H54 (cell line): ENCODE measurements at regions not wholly inside any gene's neighbourhood (a gene's known extent, or its start where the extent isn't known, plus 50 kb on each side); places are given as distances from the start of the nearest gene placed in this dataset.

ENCODE experiments used
- DNase-seq: peaks from one replicate; pipeline ENCODE4 v3.0.0; 2011; ENCODE audit warnings: low spot score, mixed read lengths; ENCODE audit not compliant: insufficient read length
- FAIRE-seq: peaks from 3 replicates; lab custom pipeline; 2011; peaks lifted over from hg19 to GRCh38; lab: Jason Lieb, UNC
- POLR2A ChIP-seq: IDR thresholded peaks from 2 replicates; pipeline ENCODE4 v1.6.1; 2011; ENCODE audit warnings: low read depth, mild to moderate bottlenecking, low read length

DNA sequence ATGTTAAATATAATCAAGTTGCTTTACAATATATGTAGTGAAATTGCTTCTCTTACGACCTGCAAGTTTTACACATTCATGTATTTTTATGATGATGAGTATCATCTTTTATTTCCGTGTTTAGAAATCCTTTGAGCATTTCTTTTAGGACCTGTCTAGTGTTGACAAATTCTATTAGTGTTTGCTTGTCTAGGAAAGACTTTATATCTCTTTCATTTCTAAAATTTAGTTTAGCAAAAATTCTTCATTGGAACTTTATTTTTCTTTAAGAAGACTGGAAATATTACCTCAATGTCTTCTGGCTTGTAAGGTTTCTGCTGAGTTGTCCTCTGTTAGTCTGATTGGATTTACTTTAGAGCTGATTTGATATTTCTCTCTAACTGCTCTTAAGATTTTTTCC is 920.9 kb upstream of the CTNND2 start:
- DNase-seq, result no peak
- FAIRE-seq, result no peak
- TF ChIP-seq POLR2A, result no peak

DNA sequence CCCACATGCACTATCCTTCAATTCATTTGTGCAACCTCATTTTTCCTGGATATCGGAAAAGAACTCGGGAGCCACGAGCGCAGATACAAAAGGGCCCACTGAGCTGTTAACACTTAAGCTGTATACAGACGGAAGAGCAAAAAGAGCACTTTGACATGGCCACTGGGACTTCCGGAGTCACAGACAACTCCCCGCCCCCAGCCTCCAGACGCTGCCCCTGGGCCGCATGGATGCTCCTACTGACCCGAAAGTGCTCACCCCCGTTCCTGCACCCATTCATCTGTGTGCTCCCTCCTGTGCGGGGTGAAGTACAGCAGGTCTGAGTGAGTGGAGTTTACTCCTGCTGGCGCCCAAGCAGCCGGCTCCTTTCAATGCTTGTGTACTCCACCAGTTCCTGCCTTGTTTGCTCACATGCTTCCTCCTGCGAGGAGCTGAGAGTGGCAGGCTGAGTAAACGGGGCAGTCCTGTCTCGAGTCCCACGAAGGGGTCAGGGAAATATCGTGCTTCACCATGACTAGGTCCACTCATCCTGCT is 901.0 kb upstream of the CTNND2 start:
- TF ChIP-seq POLR2A, result no peak
- no peak for FAIRE-seq
- DNase-seq, result no peak

- DNase-seq, result no peak
- FAIRE-seq, result no peak
- no peak for TF ChIP-seq POLR2A
Observed at GRCh38 chr5:12799165-12799564, 894.9 kb upstream of the CTNND2 start.

GRCh38 chr5:12795333-12795663 is 891.1 kb upstream of the CTNND2 start:
- DNase-seq (no peak), FAIRE-seq (no peak)
- no peak for TF ChIP-seq POLR2A

DNA sequence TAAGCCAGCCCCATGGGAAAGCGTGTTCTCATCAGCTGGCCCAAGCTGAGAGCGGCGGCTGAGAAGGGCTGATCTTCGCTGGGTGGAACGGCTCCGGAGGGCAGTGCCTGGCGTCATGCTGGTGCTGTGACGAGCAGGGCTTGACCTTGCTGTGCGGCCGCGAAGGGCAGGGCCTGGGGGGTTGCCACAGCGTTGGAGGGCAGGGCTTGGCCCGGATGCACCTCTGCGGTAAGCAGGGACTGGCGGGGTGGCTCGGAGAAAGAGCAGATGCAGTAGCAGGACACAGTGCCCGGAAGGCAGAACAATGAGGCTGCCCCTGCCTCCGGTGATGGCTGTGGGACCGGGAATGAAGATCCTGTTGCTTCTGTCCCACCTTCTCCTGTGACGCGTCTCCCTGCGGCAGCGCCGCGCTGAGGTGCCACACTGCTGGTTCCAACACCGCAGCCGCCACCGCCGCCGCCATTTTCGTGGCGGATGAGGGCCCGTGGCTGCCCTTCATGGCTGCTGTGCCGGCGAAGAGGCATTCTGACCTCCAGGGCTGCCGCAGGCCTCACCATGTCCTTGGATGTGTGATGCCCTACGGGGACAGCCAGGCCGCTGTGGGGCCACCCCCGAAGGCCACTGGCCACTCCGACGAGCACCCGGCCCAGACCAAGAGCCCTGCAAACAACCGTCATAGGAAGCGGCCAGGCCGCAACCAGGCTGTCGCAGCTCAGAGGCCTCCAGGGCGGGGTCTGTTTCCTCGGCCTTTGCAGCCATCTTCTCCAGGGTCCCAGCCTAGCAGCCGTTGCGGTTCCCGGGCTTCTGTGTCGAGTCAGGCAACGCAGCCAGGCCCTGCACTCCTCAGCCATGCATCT is 890.5 kb upstream of the CTNND2 start:
- DNase-seq, result no peak
- FAIRE-seq, result no peak
- TF ChIP-seq POLR2A, result no peak

DNA sequence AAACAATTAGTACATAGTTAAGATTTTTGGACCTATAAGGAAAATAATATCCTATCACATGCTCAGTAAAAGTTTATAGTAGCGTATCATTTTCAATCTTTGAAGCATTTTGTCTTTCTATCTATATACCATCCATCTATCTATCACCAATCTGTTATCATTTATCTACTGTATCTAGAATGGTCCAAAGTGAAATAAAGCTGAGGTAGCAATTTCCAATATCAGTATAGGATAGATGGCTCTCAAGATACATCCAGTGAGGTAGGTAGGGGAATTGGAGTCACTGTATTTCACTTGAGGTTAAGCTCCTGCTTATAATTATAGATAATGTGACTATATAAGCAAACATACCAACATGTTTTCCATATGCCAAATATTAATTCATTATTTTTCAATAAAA is 889.1 kb upstream of the CTNND2 start:
- no peak for TF ChIP-seq POLR2A
- no peak for FAIRE-seq

GRCh38 chr5:12780536-12780935 is 876.3 kb upstream of the CTNND2 start:
- no peak for TF ChIP-seq POLR2A
- DNase-seq (no peak), FAIRE-seq (no peak)

More for the DNA sequence above, 889.1 kb upstream of the CTNND2 start:
- DNase-seq, result no peak

- no peak for DNase-seq
- TF ChIP-seq POLR2A, result no peak
- FAIRE-seq, result no peak
Observed at GRCh38 chr5:12777342-12777741, 873.1 kb upstream of the CTNND2 start.

DNA sequence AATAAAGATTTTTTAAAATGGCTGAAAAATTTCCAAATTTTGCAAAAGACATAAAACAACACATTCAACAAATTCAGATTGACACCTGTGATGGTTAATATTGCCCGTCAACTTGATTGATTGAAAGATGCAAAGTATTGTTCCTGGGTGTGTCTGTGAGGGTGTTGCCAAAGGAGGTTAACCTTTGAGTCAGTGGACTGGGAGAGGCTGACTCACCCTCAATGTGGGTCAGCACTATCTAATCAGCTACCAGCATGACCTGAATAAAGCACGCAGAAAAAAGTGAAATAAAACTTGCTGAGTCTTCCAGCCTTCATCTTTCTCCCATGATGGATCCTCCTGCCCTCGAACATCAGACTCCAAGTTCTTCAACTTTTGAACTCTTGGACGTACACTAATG is 868.0 kb upstream of the CTNND2 start:
- DNase-seq, result no peak
- TF ChIP-seq POLR2A, result no peak
- peak; percentile 36 for FAIRE-seq

GRCh38 chr5:12759377-12759776 is 855.1 kb upstream of the CTNND2 start:
- DNase-seq, result no peak
- no peak for FAIRE-seq
- no peak for TF ChIP-seq POLR2A

GRCh38 chr5:12757035-12757434 is 852.8 kb upstream of the CTNND2 start:
- FAIRE-seq (no peak), DNase-seq (no peak)
- no peak for TF ChIP-seq POLR2A

- no peak for TF ChIP-seq POLR2A
- FAIRE-seq (no peak), DNase-seq (no peak)
Observed at GRCh38 chr5:12745537-12745936, 841.3 kb upstream of the CTNND2 start.

DNA sequence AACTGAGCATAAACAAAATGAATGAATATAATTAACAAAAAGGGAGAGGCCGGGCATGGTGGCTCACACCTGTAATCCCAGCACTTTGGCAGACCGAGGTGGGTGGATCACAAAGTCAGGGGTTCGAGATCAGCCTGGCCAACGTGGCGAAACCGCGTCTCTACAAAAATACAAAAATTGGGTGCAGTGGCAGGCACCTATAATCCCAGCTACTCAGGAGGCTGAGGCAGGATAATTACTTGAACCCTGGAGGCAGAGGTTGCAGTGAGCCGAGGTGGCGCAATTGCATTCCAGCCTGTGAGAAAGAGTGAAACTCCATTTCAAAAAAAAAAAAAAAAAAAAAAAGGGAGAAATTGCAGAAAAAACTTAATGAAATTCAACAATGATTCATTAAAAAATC is 839.3 kb upstream of the CTNND2 start:
- DNase-seq, result no peak
- no peak for FAIRE-seq
- TF ChIP-seq POLR2A, result no peak

DNA sequence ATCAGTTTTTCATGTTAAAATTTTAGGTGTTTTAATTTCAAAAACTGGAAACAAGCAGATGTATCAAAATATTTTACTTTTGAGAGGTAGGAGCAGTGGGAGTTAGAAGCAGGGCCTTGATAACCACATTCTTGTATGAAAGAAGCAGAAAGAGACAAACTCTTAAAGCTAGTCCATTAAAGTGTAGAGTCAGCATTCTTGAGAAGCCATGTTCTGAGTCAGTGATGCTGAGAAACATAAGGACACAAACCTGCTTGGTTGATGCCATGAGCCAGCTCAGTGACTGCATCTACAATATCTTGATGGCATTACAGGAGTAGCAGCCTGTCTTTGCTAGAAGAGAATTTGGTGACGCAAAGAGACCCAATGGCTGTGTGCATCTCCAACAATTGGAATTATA is 826.1 kb upstream of the CTNND2 start:
- DNase-seq (no peak), FAIRE-seq (no peak)
- TF ChIP-seq POLR2A, result no peak

DNA sequence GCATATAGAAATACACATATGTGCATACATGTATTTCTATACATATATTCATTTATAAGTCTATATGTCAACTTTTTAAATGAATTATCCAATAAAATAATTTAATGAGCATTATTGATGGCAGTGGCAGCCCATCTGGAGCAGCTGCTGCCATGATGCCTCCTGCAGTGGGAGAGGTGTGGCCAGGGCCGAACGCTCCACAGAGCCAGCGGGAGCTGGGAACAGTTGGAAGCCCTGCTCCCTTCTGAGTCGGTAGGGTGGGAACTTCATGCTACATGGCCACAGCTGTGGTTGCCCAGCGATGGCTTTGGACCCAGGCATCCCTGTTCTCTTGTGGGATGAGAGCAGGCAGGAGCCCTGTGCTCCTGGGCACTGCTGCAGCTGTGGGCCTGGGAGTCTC is 812.4 kb upstream of the CTNND2 start:
- TF ChIP-seq POLR2A, result no peak
- DNase-seq, result no peak
- no peak for FAIRE-seq

GRCh38 chr5:12707560-12707959 is 803.3 kb upstream of the CTNND2 start:
- no peak for FAIRE-seq
- no peak for TF ChIP-seq POLR2A
- DNase-seq, result no peak
